PC-9 (cell line): ENCODE measurements at regions not wholly inside any gene's neighbourhood (a gene's known extent, or its start where the extent isn't known, plus 50 kb on each side); places are given as distances from the start of the nearest gene placed in this dataset.

ENCODE experiments used
- BruUV-seq: library from RNA; stranded (reverse); fragments of 400-500 nt; replicated peaks from 2 replicates; lab custom pipeline; 2021; lab: Mats Ljungman, UMichigan
- CTCF ChIA-PET: fragments of 300-600 bp; sonication (Branson Sonifier 250); formaldehyde crosslinking; loops from one replicate; lab custom pipeline; 2022; ENCODE audit warnings: antibody characterized with exemption; lab: Charles Lee
- POLR2A ChIA-PET: fragments of 300-600 bp; sonication (Branson Sonifier 250); formaldehyde crosslinking; loops from one replicate; lab custom pipeline; 2022; ENCODE audit warnings: antibody characterized with exemption; ENCODE audit not compliant: unreplicated experiment; lab: Charles Lee
- DNase-seq, 2 experiments: peaks; one replicate each; pipeline versions ENCODE4 v3.0.0 to v3.0.0-alpha.2; 2015 to 2022; ENCODE audit warnings: mixed read lengths in 1 of 2
- H2AFZ ChIP-seq: fragments of 200-600 bp; sonication (generic); 2 replicates; pipeline ENCODE4 v1.8.1; 2017; ENCODE audit warnings: antibody characterized with exemption
- H3F3A ChIP-seq: fragments of 200-600 bp; sonication (generic); 2 replicates; pipeline ENCODE4 v1.8.1; 2017; ENCODE audit warnings: antibody characterized with exemption, mild to moderate bottlenecking, low read depth; ENCODE audit not compliant: insufficient read depth
- H3K27ac ChIP-seq: fragments of 200-600 bp; sonication (generic); 2 replicates; pipeline ENCODE4 v1.6.1; 2016; ENCODE audit warnings: mixed run types
- H3K27me3 ChIP-seq: fragments of 200-600 bp; sonication (generic); 2 replicates; pipeline ENCODE4 v1.6.1; 2016; ENCODE audit warnings: low read depth, mixed run types; ENCODE audit not compliant: insufficient read depth
- H3K36me3 ChIP-seq: fragments of 200-600 bp; sonication (generic); 2 replicates; pipeline ENCODE4 v1.6.1; 2016; ENCODE audit warnings: low read depth, mixed run types
- H3K4me1 ChIP-seq: fragments of 200-600 bp; sonication (generic); replicated peaks from 2 replicates; pipeline ENCODE4 v1.6.1; 2016; ENCODE audit warnings: mixed run types; ENCODE audit not compliant: insufficient read depth
- H3K4me2 ChIP-seq: fragments of 200-600 bp; sonication (generic); 2 replicates; pipeline ENCODE4 v1.6.1; 2017; ENCODE audit warnings: mixed run types
- H3K4me3 ChIP-seq: fragments of 200-600 bp; sonication (generic); 2 replicates; pipeline ENCODE4 v1.6.1; 2016; ENCODE audit warnings: mixed run types
- H3K79me2 ChIP-seq: fragments of 200-600 bp; sonication (generic); 2 replicates; pipeline ENCODE4 v1.6.1; 2017; ENCODE audit warnings: low read depth, mixed run types
- H3K9me2 ChIP-seq: fragments of 200-600 bp; sonication (generic); 2 replicates; pipeline ENCODE4 v1.8.1; 2017; ENCODE audit warnings: mild to moderate bottlenecking; ENCODE audit not compliant: insufficient read depth
- H3K9me3 ChIP-seq: fragments of 200-600 bp; sonication (generic); 2 replicates; pipeline ENCODE4 v1.8.1; 2016; ENCODE audit warnings: low read depth; ENCODE audit not compliant: insufficient read depth
- H4K20me1 ChIP-seq: fragments of 200-600 bp; sonication (generic); 2 replicates; pipeline ENCODE4 v1.8.1; 2017; ENCODE audit not compliant: insufficient read depth
- EZH2 ChIP-seq: fragments of 200-600 bp; sonication (generic); IDR thresholded peaks from 2 replicates; pipeline ENCODE4 v1.8.0; 2017; ENCODE audit warnings: antibody characterized with exemption, low read depth
- intact Hi-C: fragments of 100-400 bp; cut with micrococcal nuclease; formaldehyde crosslinking; loops from one replicate; pipeline ENCODE4 v1.10.0; 2022; ENCODE audit not compliant: unreplicated experiment
- TF ChIP-seq, protein P1 (sequence below): fragments of 200-600 bp; sonication (generic); conservative IDR thresholded peaks from 2 replicates; pipeline ENCODE4 v1.6.1; 2017; ENCODE audit warnings: mixed run types, antibody characterized with exemption, mild to moderate bottlenecking, moderate library complexity

DNA sequence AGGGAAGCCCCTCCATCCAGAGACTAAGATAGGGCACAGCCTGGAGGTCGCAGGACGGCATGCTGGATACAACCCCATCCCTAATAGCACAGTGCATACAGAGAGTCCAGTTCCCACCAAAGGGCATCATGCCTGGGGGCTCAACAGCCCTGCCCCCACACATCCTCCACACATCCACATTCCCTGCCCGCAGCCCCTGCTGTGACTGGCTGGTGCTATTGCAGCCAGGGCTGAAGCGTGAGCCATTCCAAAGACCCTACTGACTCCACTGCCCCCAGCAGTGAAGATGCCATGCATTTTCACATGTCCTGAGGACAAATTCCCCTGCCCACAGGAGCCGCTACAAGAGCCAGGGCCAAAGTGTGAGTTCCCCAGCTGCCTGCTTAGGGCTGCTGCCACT lies 641.6 kb downstream of the METTL4 start:
- POLR2A ChIA-PET = no interaction called here
- intact Hi-C loops = loop anchor here (1.0 kb wide), 1 partner anchor 43 kb away; no protein-coding TSS in a partner anchor
- TF ChIP-seq, protein P1, sequence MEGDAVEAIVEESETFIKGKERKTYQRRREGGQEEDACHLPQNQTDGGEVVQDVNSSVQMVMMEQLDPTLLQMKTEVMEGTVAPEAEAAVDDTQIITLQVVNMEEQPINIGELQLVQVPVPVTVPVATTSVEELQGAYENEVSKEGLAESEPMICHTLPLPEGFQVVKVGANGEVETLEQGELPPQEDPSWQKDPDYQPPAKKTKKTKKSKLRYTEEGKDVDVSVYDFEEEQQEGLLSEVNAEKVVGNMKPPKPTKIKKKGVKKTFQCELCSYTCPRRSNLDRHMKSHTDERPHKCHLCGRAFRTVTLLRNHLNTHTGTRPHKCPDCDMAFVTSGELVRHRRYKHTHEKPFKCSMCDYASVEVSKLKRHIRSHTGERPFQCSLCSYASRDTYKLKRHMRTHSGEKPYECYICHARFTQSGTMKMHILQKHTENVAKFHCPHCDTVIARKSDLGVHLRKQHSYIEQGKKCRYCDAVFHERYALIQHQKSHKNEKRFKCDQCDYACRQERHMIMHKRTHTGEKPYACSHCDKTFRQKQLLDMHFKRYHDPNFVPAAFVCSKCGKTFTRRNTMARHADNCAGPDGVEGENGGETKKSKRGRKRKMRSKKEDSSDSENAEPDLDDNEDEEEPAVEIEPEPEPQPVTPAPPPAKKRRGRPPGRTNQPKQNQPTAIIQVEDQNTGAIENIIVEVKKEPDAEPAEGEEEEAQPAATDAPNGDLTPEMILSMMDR = no peak
- TF ChIP-seq EZH2 = no peak
- H3F3A ChIP-seq = no peaks in the 10 kb centered on the region
- no peaks in the 10 kb centered on the region for H3K79me2 ChIP-seq
- BruUV-seq = no TSS peak
- no peak overlapping the region for H2AFZ ChIP-seq
- H3K4me2 ChIP-seq = no peak overlapping the region
- H3K27me3 ChIP-seq = no peaks in the 10 kb centered on the region
- DNase-seq = no peak
- CTCF ChIA-PET = no interaction called here
- no peak overlapping the region for H3K4me3 ChIP-seq
- H3K9me2 ChIP-seq = no peaks in the 10 kb centered on the region
- H3K27ac ChIP-seq = no peak overlapping the region
- H3K9me3 ChIP-seq = no peaks in the 10 kb centered on the region
- no peaks in the 10 kb centered on the region for H4K20me1 ChIP-seq
- H3K36me3 ChIP-seq = no peaks in the 10 kb centered on the region
- no peaks in the 10 kb centered on the region for H3K4me1 ChIP-seq

DNA sequence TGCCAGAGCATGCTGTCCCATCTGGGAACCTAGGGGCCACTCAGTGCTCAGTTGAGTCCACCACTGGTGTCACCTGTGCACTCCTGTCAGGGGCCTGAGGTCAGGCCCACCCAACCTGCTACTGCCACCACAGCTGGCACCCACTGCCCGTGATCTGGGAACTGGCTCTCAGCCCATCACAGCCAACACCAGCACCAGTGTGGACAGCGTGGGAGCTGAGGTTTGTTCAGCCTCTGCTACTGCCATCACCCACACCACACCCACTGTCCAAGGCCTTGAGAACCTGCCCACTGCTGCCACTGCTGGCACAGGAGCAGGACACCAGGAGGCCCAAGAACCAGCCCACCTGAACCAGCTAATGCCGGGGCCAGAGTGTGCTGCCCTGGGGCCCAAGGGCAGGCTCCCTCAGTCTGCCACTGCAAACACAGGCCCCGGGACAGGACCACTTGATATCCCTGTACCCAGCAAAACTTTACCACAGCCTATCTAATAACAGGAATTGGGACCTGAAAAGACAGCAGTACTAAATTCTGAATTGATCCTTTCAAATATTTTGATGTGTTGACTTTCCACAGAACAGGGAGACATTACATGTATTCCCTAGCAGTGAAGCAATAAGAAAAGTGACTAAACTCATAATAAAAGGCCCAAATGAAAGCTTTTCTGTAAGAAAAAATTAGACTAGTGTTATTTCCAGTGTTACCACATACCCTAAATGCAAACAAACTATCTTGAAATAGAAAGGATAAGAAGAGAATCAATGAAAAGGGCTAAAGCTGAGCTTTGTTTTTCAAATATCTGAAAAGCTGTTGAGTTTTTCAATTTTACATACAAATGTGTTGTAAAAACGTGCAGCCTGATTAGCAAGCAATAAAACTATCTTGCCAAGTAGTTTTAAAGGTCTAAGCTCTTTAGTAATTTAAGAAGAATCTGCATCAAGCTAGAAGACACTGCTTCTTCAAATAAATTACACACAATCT lies 640.7 kb downstream of the METTL4 start:
- Histone ChIP-seq H3F3A (no peaks in the 10 kb centered on the region), H3K9me3 (no peaks in the 10 kb centered on the region), H3K4me3 (no peak overlapping the region), H2AFZ (no peak overlapping the region), H3K9me2 (no peaks in the 10 kb centered on the region), H3K4me2 (no peak overlapping the region), H3K79me2 (no peaks in the 10 kb centered on the region), H3K27me3 (no peaks in the 10 kb centered on the region), H3K36me3 (no peaks in the 10 kb centered on the region), H3K4me1 (no peaks in the 10 kb centered on the region), H3K27ac (no peak overlapping the region), H4K20me1 (no peaks in the 10 kb centered on the region)
- no peak for DNase-seq
- POLR2A ChIA-PET = no interaction called here
- no TSS peak for BruUV-seq
- CTCF ChIA-PET = no interaction called here
- intact Hi-C loops = loop anchor here (1.0 kb wide), 1 partner anchor 44 kb away; no protein-coding TSS in a partner anchor
- TF ChIP-seq, protein P1 = no peak
- TF ChIP-seq EZH2 = no peak

DNA sequence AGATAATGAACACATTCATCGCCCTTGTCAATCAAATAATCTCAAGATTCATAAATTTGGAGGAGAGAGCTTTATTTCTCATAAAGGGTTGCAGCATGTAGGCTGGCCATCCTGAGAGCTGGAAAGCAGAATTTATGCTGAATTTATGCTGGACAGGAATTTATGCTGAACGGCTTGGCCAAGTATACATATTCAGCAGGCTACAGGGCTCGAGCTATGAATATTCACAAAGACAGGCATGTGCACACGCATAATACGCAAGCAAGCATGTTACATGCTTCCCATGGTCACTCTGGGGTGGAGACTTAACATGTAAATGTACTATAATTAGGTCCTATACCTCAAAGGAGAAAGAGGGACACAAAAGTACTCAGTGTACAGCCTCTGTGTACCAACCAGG lies 618.8 kb downstream of the METTL4 start:
- no peaks in the 10 kb centered on the region for H3K36me3 ChIP-seq
- H3K4me1 ChIP-seq = no peaks in the 10 kb centered on the region
- TF ChIP-seq, protein P1 = no peak
- TF ChIP-seq EZH2 = no peak
- no peaks in the 10 kb centered on the region for H4K20me1 ChIP-seq
- ChIA-PET POLR2A (no interaction called here), CTCF (no interaction called here)
- no peak overlapping the region for H3K27ac ChIP-seq
- H3K4me3 ChIP-seq = no peak overlapping the region
- BruUV-seq = no TSS peak
- H3K4me2 ChIP-seq = no peak overlapping the region
- no peaks in the 10 kb centered on the region for H3K9me2 ChIP-seq
- H2AFZ ChIP-seq = no peak overlapping the region
- H3F3A ChIP-seq = no peaks in the 10 kb centered on the region
- no peaks in the 10 kb centered on the region for H3K79me2 ChIP-seq
- H3K9me3 ChIP-seq = no peaks in the 10 kb centered on the region
- no peak for DNase-seq
- intact Hi-C loops = no loop called here
- no peaks in the 10 kb centered on the region for H3K27me3 ChIP-seq
